ENCODE measurements at regions not wholly inside any gene's neighbourhood (a gene's known extent, or its start where the extent isn't known, plus 50 kb on each side); places are given as distances from the start of the nearest gene placed in this dataset.

DNA sequence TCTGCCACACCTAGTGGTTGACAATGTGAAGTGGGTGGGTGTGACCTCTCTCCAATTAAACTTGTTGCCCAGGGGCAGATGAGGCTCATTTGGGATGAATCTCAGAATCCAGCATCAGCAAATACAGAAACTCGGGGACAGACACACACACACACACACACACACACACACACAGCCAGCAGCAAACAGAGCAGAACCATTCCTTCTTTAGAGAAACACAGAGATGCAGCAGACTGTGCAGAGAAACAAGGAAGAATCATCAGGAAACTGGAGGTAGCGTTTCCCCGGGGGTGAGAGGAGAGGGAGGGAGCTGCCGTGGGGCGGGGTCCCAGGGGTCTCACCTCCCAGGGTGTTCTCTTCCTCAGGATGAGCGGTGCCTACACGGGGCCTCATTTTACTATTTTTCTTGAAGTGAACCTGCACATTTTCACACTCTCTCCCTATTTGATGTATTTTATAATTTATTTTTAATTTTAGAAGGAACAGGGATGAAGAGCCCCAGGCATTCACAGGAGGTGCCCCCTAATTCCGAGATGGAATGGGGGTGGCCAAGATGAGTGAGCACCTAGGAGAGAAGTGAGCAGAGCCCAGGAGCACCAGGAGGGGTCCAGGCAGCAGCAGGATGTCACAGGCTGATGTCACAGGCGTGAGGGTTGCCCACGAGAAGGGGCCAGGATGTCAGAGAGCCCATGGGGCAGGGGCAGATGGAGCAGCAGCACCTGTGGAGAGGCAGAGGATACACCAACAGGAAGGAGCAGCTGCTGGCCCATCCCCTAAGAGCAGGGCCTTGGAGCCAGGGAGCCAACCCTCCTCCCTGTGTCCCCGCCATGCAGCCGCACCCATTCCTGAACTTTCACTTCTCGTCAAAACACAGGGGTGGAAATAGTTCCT, 85.3 kb upstream of the PPP2R2D start:
- DNase-seq, result no peak
- Histone ChIP-seq H3K4me3 (no peak overlapping the region), H3K27me3 (no peaks in the 10 kb centered on the region), H3K36me3 (replicated peaks in 1 of 2; ENCODE audit: insufficient read depth in 1 of 2, low read depth in 2 of 2) (no peaks in the 10 kb centered on the region), H3K27ac (no peak overlapping the region), H3K9me3 (no peaks in the 10 kb centered on the region), H3K4me1 (no peaks in the 10 kb centered on the region)
- TF ChIP-seq POLR2A (IDR thresholded peaks at IDR 0.05), result no peak
- intact Hi-C loops (cut with DNase I), result no loop called here
- WGBS, 2 donors, result 31 to 34% methylated on average over 13 of the region's 13 CpGs
- ATAC-seq, result no peak

DNA sequence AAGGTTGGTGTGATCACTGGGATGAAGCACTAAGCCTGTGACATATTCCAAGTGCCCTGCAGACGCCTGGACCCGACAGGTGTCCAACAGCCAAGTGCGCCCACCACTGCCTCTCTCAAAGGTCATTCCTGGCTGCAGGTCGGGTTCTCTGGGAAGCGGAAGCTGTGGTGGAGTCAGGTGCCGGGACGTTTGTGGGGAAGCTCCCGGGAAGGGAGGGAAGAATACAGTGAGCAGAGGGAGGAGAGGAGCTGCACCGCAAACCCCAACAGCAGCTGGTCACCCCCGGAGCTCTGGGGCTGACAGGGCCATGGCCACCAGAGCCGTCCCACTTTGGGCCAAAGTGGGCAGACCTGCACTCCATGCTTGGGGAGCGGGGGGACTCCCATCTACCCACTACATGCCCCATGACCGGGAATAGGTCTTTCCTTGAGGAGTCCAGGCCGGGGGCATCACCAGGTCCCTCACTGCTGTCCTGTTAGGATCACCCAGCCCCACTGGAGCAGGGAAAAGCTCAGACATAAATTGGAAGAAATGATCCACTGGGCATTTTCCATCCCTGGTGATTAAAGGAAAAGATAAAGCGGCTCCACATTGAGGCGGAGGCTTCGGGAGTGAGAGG, 84.5 kb upstream of the PPP2R2D start:
- ATAC-seq (no peak), DNase-seq (no peak)
- Histone ChIP-seq H3K4me1 (no peaks in the 10 kb centered on the region), H3K27me3 (no peaks in the 10 kb centered on the region), H3K36me3 (replicated peaks in 1 of 2; ENCODE audit: insufficient read depth in 1 of 2, low read depth in 2 of 2) (no peaks in the 10 kb centered on the region), H3K4me3 (no peak overlapping the region), H3K27ac (no peak overlapping the region), H3K9me3 (no peaks in the 10 kb centered on the region)
- intact Hi-C loops (cut with DNase I), result no loop called here
- 40 to 55% methylated on average over 13 to 15 of the region's 17 CpGs for WGBS, 2 donors
- TF ChIP-seq, protein P1, sequence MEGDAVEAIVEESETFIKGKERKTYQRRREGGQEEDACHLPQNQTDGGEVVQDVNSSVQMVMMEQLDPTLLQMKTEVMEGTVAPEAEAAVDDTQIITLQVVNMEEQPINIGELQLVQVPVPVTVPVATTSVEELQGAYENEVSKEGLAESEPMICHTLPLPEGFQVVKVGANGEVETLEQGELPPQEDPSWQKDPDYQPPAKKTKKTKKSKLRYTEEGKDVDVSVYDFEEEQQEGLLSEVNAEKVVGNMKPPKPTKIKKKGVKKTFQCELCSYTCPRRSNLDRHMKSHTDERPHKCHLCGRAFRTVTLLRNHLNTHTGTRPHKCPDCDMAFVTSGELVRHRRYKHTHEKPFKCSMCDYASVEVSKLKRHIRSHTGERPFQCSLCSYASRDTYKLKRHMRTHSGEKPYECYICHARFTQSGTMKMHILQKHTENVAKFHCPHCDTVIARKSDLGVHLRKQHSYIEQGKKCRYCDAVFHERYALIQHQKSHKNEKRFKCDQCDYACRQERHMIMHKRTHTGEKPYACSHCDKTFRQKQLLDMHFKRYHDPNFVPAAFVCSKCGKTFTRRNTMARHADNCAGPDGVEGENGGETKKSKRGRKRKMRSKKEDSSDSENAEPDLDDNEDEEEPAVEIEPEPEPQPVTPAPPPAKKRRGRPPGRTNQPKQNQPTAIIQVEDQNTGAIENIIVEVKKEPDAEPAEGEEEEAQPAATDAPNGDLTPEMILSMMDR (IDR thresholded peaks at IDR 0.05), result no peak
- no peak for TF ChIP-seq POLR2A (IDR thresholded peaks at IDR 0.05)

DNA sequence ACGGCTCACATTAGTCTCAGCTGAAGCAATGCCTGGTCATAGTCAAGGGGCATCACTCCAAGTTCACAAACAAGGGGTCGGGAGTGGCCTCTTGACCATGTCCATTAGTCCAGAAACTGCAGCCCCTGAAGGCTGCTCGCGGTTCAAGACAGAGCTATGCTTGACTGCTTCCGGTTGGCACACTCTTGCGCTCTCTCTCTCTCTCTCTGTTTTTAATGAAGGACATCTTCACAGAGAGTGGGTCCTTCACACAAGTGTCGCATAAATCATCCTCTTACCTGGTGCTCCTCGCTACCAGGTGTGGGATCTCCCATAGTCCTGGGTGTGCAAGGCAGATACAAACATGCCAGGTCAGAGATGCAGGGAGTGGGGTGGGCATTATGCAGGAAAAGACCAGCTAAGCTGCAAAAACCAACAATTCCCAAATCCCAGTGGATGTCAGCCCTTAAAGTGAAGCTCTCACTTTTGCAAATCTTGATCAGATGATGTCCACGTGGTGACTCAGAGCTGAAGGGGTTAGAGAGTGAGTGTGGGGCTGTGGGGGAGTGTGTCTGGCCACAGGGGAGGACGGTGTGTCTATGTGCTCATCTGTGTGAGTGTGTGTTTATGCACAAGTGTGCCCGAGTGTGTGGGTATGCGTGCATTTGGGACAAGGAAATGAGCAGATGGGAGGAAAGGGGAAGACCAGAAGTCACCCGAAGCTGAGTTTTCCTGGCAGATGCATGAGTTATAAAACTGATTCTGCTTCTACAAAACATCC, 83.7 kb upstream of the PPP2R2D start:
- H3K27me3 ChIP-seq, result no peaks in the 10 kb centered on the region
- TF ChIP-seq, protein P1 (IDR thresholded peaks at IDR 0.05), result no peak
- no peak for TF ChIP-seq POLR2A (IDR thresholded peaks at IDR 0.05)
- no peak overlapping the region for H3K27ac ChIP-seq
- ATAC-seq, result no peak
- 46 to 49% methylated on average over 13 of the region's 13 CpGs for WGBS, 2 donors
- H3K4me1 ChIP-seq, result no peaks in the 10 kb centered on the region
- no peak for DNase-seq
- no peaks in the 10 kb centered on the region for H3K36me3 ChIP-seq (replicated peaks in 1 of 2; ENCODE audit: insufficient read depth in 1 of 2, low read depth in 2 of 2)
- intact Hi-C loops (cut with DNase I), result no loop called here
- H3K9me3 ChIP-seq, result no peaks in the 10 kb centered on the region
- H3K4me3 ChIP-seq, result no peak overlapping the region

DNA sequence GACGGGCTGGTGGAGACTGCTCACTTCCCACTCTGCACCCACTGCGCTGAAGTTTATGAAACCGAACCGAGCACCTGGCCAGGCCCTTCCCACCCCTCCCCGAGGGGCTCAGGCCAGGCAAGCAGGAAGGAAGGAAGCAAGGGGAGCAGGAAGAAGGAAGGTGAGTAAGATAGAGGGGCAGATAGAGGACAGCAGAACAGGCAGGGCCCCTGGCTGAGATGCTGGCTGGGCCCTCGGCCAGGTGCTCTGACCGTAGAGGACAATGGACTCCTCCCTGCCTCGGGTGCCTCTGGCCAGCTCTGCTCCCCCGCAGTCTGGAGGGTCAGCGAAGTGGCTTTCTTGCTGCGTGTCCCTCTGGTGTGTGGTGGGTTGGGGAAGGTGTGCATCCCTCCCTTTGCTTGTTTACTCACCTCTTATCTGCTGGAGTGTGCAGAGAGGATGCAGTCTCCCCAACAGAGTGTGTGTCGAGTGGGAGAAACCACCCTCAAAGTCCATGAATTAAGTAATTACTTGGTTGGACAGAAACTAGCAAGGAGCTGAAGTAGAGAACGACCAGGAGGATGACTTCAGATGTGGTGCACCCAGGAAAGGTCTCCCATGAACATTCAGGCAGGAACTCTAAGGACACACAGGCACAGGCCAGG, 82.8 kb upstream of the PPP2R2D start:
- H3K9me3 ChIP-seq, result no peaks in the 10 kb centered on the region
- ATAC-seq (no peak), DNase-seq (no peak)
- 33 to 38% methylated on average over 13 of the region's 13 CpGs for WGBS, 2 donors
- TF ChIP-seq, protein P1 (IDR thresholded peaks at IDR 0.05), result no peak
- no peak for TF ChIP-seq POLR2A (IDR thresholded peaks at IDR 0.05)
- intact Hi-C loops (cut with DNase I), result no loop called here
- no peak overlapping the region for H3K27ac ChIP-seq
- H3K4me3 ChIP-seq, result no peak overlapping the region
- no peaks in the 10 kb centered on the region for H3K27me3 ChIP-seq
- H3K4me1 ChIP-seq, result no peaks in the 10 kb centered on the region
- H3K36me3 ChIP-seq (replicated peaks in 1 of 2; ENCODE audit: insufficient read depth in 1 of 2, low read depth in 2 of 2), result no peaks in the 10 kb centered on the region

All from body of pancreas (tissue), 4 donors.